ENCODE measurements at regions not wholly inside any gene's neighbourhood (a gene's known extent, or its start where the extent isn't known, plus 50 kb on each side); places are given as distances from the start of the nearest gene placed in this dataset.

GRCh38 chr12:90042920-90043641 is 334.4 kb upstream of the ATP2B1 start:
- TF ChIP-seq CTCF (IDR thresholded peaks at IDR 0.05): no peak
- TF ChIP-seq POLR2A (IDR thresholded peaks at IDR 0.05): no peak
